IMR-90 (cell line): ENCODE measurements at regions not wholly inside any gene's neighbourhood (a gene's known extent, or its start where the extent isn't known, plus 50 kb on each side); places are given as distances from the start of the nearest gene placed in this dataset.

Experiments used
- ATAC-seq: fragments of 200-7000 bp; cut with Tn5 transposase; 2 replicates; pipeline ENCODE4 v1.9.1; 2020; ENCODE audit warnings: low read depth, mild to moderate bottlenecking, moderate library complexity
- BruUV-seq: library from RNA; stranded (reverse); fragments of 400-500 nt; replicated peaks from 2 replicates; lab custom pipeline; 2021; lab: Mats Ljungman, UMichigan
- CTCF ChIA-PET: fragments of 300-600 bp; formaldehyde crosslinking; extraction: SDS; loops from one replicate; lab custom pipeline; 2021; ENCODE audit warnings: antibody characterized with exemption; lab: Yijun Ruan, JAX
- POLR2A ChIA-PET: fragments of 300-600 bp; sonication (Branson Sonifier 250); formaldehyde crosslinking; loops from one replicate; lab custom pipeline; 2022; ENCODE audit warnings: antibody characterized with exemption; ENCODE audit not compliant: unreplicated experiment; lab: Charles Lee
- DNase-seq: peaks from one replicate; pipeline ENCODE4 v3.0.0; 2013
- H2AFZ ChIP-seq: replicated peaks from 2 replicates; pipeline ENCODE3; 2013; ENCODE audit warnings: low read length, mild to moderate bottlenecking; ENCODE audit not compliant: poor library complexity
- H2AK5ac ChIP-seq: 2 replicates; pipeline ENCODE4 v1.6.1; 2013; ENCODE audit warnings: low read depth, low read length, inconsistent platforms
- H2AK9ac ChIP-seq: replicated peaks from 2 replicates; pipeline ENCODE3; 2013; ENCODE audit warnings: mild to moderate bottlenecking, low read depth, low read length, moderate library complexity; ENCODE audit not compliant: poor library complexity
- H2BK120ac ChIP-seq: 2 replicates; pipeline ENCODE4 v1.6.1; 2013; ENCODE audit warnings: low read depth, low read length, inconsistent platforms
- H2BK15ac ChIP-seq: 3 replicates; pipeline ENCODE4 v1.6.1; 2013; ENCODE audit warnings: low read depth, low read length, inconsistent platforms
- H2BK20ac ChIP-seq: 2 replicates; pipeline ENCODE4 v1.6.1; 2013; ENCODE audit warnings: low read depth, mild to moderate bottlenecking, inconsistent platforms, low read length, moderate library complexity
- H2BK5ac ChIP-seq: 2 replicates; pipeline ENCODE4 v1.6.1; 2013; ENCODE audit warnings: mild to moderate bottlenecking, low read depth, low read length, inconsistent platforms; ENCODE audit not compliant: poor library complexity, severe bottlenecking
- H3K14ac ChIP-seq: replicated peaks from 2 replicates; pipeline ENCODE4 v1.6.1; 2013; ENCODE audit warnings: low read depth, low read length, inconsistent platforms
- H3K18ac ChIP-seq: 2 replicates; pipeline ENCODE4 v1.6.1; 2013; ENCODE audit warnings: low read depth, low read length, control low read depth
- H3K23ac ChIP-seq: 2 replicates; pipeline ENCODE4 v1.6.1; 2013; ENCODE audit warnings: low read depth, low read length, inconsistent platforms
- H3K27ac ChIP-seq: 2 replicates; pipeline ENCODE4 v1.5.1; 2013; ENCODE audit warnings: mild to moderate bottlenecking, control low read depth, low read length; ENCODE audit not compliant: insufficient read depth
- H3K27me3 ChIP-seq: 2 replicates; pipeline ENCODE4 v1.6.1; 2013; ENCODE audit warnings: low read length; ENCODE audit not compliant: control insufficient read depth, insufficient read depth
- H3K36me3 ChIP-seq: 2 replicates; pipeline ENCODE4 v1.6.1; 2013; ENCODE audit warnings: low read length, mixed read lengths; ENCODE audit not compliant: control insufficient read depth, insufficient read depth
- H3K4ac ChIP-seq: 2 replicates; pipeline ENCODE4 v1.6.1; 2013; ENCODE audit warnings: low read depth, low read length, inconsistent platforms
- H3K4me1 ChIP-seq: 2 replicates; pipeline ENCODE4 v1.6.1; 2013; ENCODE audit warnings: low read length, mixed read lengths; ENCODE audit not compliant: control insufficient read depth, insufficient read depth
- H3K4me2 ChIP-seq: 2 replicates; pipeline ENCODE4 v1.6.1; 2013; ENCODE audit warnings: low read depth, mild to moderate bottlenecking, control low read depth, low read length, moderate library complexity
- H3K4me3 ChIP-seq: 2 replicates; pipeline ENCODE4 v1.5.1; 2013; ENCODE audit warnings: low read depth, mild to moderate bottlenecking, control low read depth, low read length, moderate library complexity; ENCODE audit not compliant: insufficient read depth
- H3K56ac ChIP-seq: 2 replicates; pipeline ENCODE4 v1.6.1; 2013; ENCODE audit warnings: low read length, inconsistent platforms; ENCODE audit not compliant: insufficient read depth; ENCODE audit errors: extremely low read depth
- H3K79me1 ChIP-seq, 2 experiments: 2 replicates each; pipeline ENCODE4 v1.6.1; 2013; ENCODE audit warnings: low read length in 2 of 2, inconsistent platforms in 1 of 2, low read depth in 1 of 2
- H3K9ac ChIP-seq: 2 replicates; pipeline ENCODE4 v1.6.1; 2013; ENCODE audit warnings: low read depth, low read length, control low read depth
- H3K9me1 ChIP-seq: 2 replicates; pipeline ENCODE4 v1.6.1; 2013; ENCODE audit warnings: low read length, inconsistent platforms; ENCODE audit not compliant: insufficient read depth
- H3K9me3 ChIP-seq: 2 replicates; pipeline ENCODE4 v1.6.1; 2013; ENCODE audit warnings: low read length; ENCODE audit not compliant: control insufficient read depth, insufficient read depth
- H4K20me1 ChIP-seq: 2 replicates; pipeline ENCODE4 v1.6.1; 2013; ENCODE audit warnings: low read length, inconsistent platforms; ENCODE audit not compliant: insufficient read depth
- H4K5ac ChIP-seq: 2 replicates; pipeline ENCODE4 v1.6.1; 2013; ENCODE audit warnings: mild to moderate bottlenecking, low read depth, low read length, control low read depth
- H4K8ac ChIP-seq, 2 experiments: 2 replicates each; pipeline ENCODE4 v1.6.1; 2013; ENCODE audit warnings: low read depth in 2 of 2, low read length in 2 of 2, control low read depth in 1 of 2, inconsistent platforms in 1 of 2
- H4K91ac ChIP-seq: 2 replicates; pipeline ENCODE4 v1.6.1; 2013; ENCODE audit warnings: low read depth, low read length, inconsistent platforms; ENCODE audit not compliant: insufficient read depth
- FOS ChIP-seq: fragments of 150-350 bp; IDR thresholded peaks from 2 replicates; pipeline ENCODE4 v1.6.1; 2016; ENCODE audit warnings: low read depth, low read length
- MAZ ChIP-seq: IDR thresholded peaks from 2 replicates; pipeline ENCODE4 v1.6.1; 2012; ENCODE audit warnings: low read depth, mild to moderate bottlenecking, low read length, improper control_type of control experiment, moderate library complexity, borderline replicate concordance
- MXI1 ChIP-seq: IDR thresholded peaks from 2 replicates; pipeline ENCODE4 v1.6.1; 2012; ENCODE audit warnings: low read depth, mild to moderate bottlenecking, low read length, moderate library complexity, borderline replicate concordance
- RCOR1 ChIP-seq: IDR thresholded peaks from 2 replicates; pipeline ENCODE4 v1.6.1; 2012; ENCODE audit warnings: mild to moderate bottlenecking, low read length, improper control_type of control experiment; ENCODE audit not compliant: insufficient replicate concordance
- WGBS, 2 experiments: methylation state at CpG; one replicate each; pipeline versions ENCODE4 v1.1.5 to v1.1.7; 2013; ENCODE audit warnings: missing lambda C conversion rate in 2 of 2; ENCODE audit not compliant: insufficient read length in 1 of 2; ENCODE audit errors: extremely low coverage in 2 of 2; 5-methylcytosine and 5-hydroxymethylcytosine counted together
- dilution Hi-C: fragments of 300-500 bp; cut with HindIII; formaldehyde crosslinking; loops from one replicate; pipeline ENCODE4 v1.14.3; 2018; ENCODE audit warnings: low sequenced_read_pairs; ENCODE audit not compliant: unreplicated experiment
- in situ Hi-C: fragments of 300-500 bp; cut with MboI; formaldehyde crosslinking; loops from 3 replicates; pipeline ENCODE4 v1.14.3; 2019; ENCODE audit warnings: low sequenced_read_pairs, inconsistent platforms, mixed read lengths
- intact Hi-C: fragments of 100-400 bp; cut with micrococcal nuclease; formaldehyde crosslinking; loops from 2 replicates; pipeline ENCODE4 v1.10.0; 2022

GRCh38 chr11:115705200-115705599 is 201.0 kb upstream of the CADM1 start:
- ATAC-seq (no peak), DNase-seq (no peak)
- no peak overlapping the region for H2BK120ac ChIP-seq
- intact Hi-C loops = no loop called here
- no peaks in the 10 kb centered on the region for H3K36me3 ChIP-seq
- no peak overlapping the region for H2AK5ac ChIP-seq
- POLR2A ChIA-PET = no interaction called here
- H3K14ac ChIP-seq = no peak overlapping the region
- no peak overlapping the region for H4K5ac ChIP-seq
- no peak overlapping the region for H3K4ac ChIP-seq
- dilution Hi-C loops = no loop called here
- no peak overlapping the region for H2BK15ac ChIP-seq
- H4K91ac ChIP-seq = no peak overlapping the region
- peaks cover 2% of the 10 kb centered on the region; the same call in 1 of the 2 replicates for H3K4me1 ChIP-seq
- in situ Hi-C loops = no loop called here
- H3K9me1 ChIP-seq = no peaks in the 10 kb centered on the region
- H4K20me1 ChIP-seq = no peaks in the 10 kb centered on the region
- H2BK5ac ChIP-seq = no peak overlapping the region
- H4K8ac ChIP-seq = no peak overlapping the region
- no peak overlapping the region for H3K4me3 ChIP-seq
- H3K23ac ChIP-seq = no peak overlapping the region
- H2AK9ac ChIP-seq = no peak overlapping the region
- H3K79me1 ChIP-seq = no peaks in the 10 kb centered on the region
- H2BK20ac ChIP-seq = no peak overlapping the region
- H3K27me3 ChIP-seq = peaks cover 3% of the 10 kb centered on the region; the same call in 1 of the 2 replicates
- H3K27ac ChIP-seq = no peak overlapping the region
- H3K4me2 ChIP-seq = no peak overlapping the region
- no peak overlapping the region for H3K18ac ChIP-seq
- H3K9ac ChIP-seq = no peak overlapping the region
- H3K9me3 ChIP-seq = no peaks in the 10 kb centered on the region
- no peak overlapping the region for H3K56ac ChIP-seq
- BruUV-seq = no TSS peak
- CTCF ChIA-PET = no interaction called here
- TF ChIP-seq FOS (no peak), MXI1 (no peak), RCOR1 (no peak), MAZ (no peak)
- no peak overlapping the region for H2AFZ ChIP-seq
- no CpG with 5 or more reads among the region's 2 CpGs for WGBS, 2 experiments
